ENCODE measurements at regions not wholly inside any gene's neighbourhood (a gene's known extent, or its start where the extent isn't known, plus 50 kb on each side); places are given as distances from the start of the nearest gene placed in this dataset.

GRCh38 chr18:27276886-27277285 lies 91.8 kb upstream of the CHST9 start:
- Histone ChIP-seq H4K20me1 (replicated peaks; ENCODE audit: control insufficient read depth, extremely low read depth, insufficient read depth, low read length) (no peaks in the 10 kb centered on the region), H3K27ac (ENCODE audit: insufficient read depth, low read depth, low read length) (no peak overlapping the region), H3K9ac (replicated peaks; ENCODE audit: extremely low read depth, insufficient read depth, low read length) (no peak overlapping the region), H3K9me3 (replicated peaks; ENCODE audit: control insufficient read depth, insufficient read depth, low read length) (no peaks in the 10 kb centered on the region), H3K4me3 (replicated peaks in 1 of 3; ENCODE audit: insufficient read depth in 1 of 3, low read depth in 1 of 3, low read length in 3 of 3) (no peak overlapping the region), H3K79me2 (ENCODE audit: control insufficient read depth, insufficient read depth, low read length) (no peaks in the 10 kb centered on the region), H3K4me1 (ENCODE audit: control insufficient read depth, extremely low read depth, insufficient read depth, low read length) (no peaks in the 10 kb centered on the region), H2AFZ (ENCODE audit: low read depth, low read length) (no peak overlapping the region), H3K27me3 (ENCODE audit: control insufficient read depth in 2 of 2, insufficient read depth in 2 of 2, low read length in 2 of 2) (no peaks in the 10 kb centered on the region), H3K4me2 (ENCODE audit: insufficient read depth, low read length) (no peak overlapping the region), H3K36me3 (ENCODE audit: control insufficient read depth in 2 of 2, extremely low read depth in 1 of 2, insufficient read depth in 2 of 2, low read length in 2 of 2) (no peaks in the 10 kb centered on the region), H3K9me1 (replicated peaks; ENCODE audit: control insufficient read depth, extremely low read depth, insufficient read depth, low read length) (no peaks in the 10 kb centered on the region)
- intact Hi-C loops (cut with micrococcal nuclease) (no loop called here), dilution Hi-C loops (cut with MboI; ENCODE audit: extremely low pct_ligation_motif_present, low sequenced_read_pairs) (no loop called here)
- TF ChIP-seq EZH2 (IDR thresholded peaks at IDR 0.05; ENCODE audit: borderline replicate concordance, low read depth, low read length, severe bottlenecking) (no peak), CTCF (IDR thresholded peaks at IDR 0.05; ENCODE audit: extremely low read depth in 1 of 2, insufficient read depth in 1 of 2, low read depth in 1 of 2, low read length in 2 of 2) (no peak), POLR2AphosphoS5 (IDR thresholded peaks at IDR 0.05; ENCODE audit: insufficient read depth, low read depth, low read length) (no peak), GATA2 (IDR thresholded peaks at IDR 0.05; ENCODE audit: insufficient read depth, insufficient read length, low read depth, low read length) (no peak), MAX (IDR thresholded peaks at IDR 0.05; ENCODE audit: insufficient read depth, insufficient read length) (no peak), JUN (IDR thresholded peaks at IDR 0.05; ENCODE audit: borderline replicate concordance, insufficient read depth, insufficient read length, low read depth) (no peak), POLR2A (IDR thresholded peaks at IDR 0.05; ENCODE audit: low read depth, low read length) (no peak), MYC (IDR thresholded peaks at IDR 0.05; ENCODE audit: low read depth, low read length) (no peak), FOS (IDR thresholded peaks at IDR 0.05; ENCODE audit: borderline replicate concordance, insufficient read depth, low read length) (no peak)
- FAIRE-seq (no peak), DNase-seq (ENCODE audit: low read depth, low spot score) (no peak)
- no TSS peak for BruUV-seq (replicated peaks)
- ChIA-PET POLR2A (no interaction called here), CTCF (no interaction called here)
